CD14-positive monocyte (primary cell): ENCODE measurements at regions not wholly inside any gene's neighbourhood (a gene's known extent, or its start where the extent isn't known, plus 50 kb on each side); places are given as distances from the start of the nearest gene placed in this dataset.

Source experiments
- DNase-seq, 3 donors: peaks; one replicate each; pipeline ENCODE4 v3.0.0-alpha.2; 2011 to 2022
- H2AFZ ChIP-seq: 2 replicates; pipeline ENCODE4 v1.6.0; 2012; ENCODE audit warnings: mild to moderate bottlenecking, low read depth, low read length, inconsistent platforms; ENCODE audit not compliant: insufficient read depth, poor library complexity, severe bottlenecking
- H3K27ac ChIP-seq, 2 donors: 1 replicate in 1 of 2; 2 replicates in 1 of 2; pipeline ENCODE4 v1.5.1; 2012 to 2013; ENCODE audit warnings: low read length in 2 of 2, control low read depth in 1 of 2, inconsistent platforms in 1 of 2, low read depth in 1 of 2, mild to moderate bottlenecking in 1 of 2
- H3K27me3 ChIP-seq, 2 donors: one replicate each; pipeline versions ENCODE4 v1.6.0 to v1.6.1; 2011 to 2013; ENCODE audit warnings: low read length in 2 of 2; ENCODE audit not compliant: control insufficient read depth in 2 of 2, insufficient read depth in 2 of 2
- H3K36me3 ChIP-seq, 2 donors: replicated peaks in 1 of 2; 1 replicate in 1 of 2; 2 replicates in 1 of 2; pipeline versions ENCODE4 v1.5.1 to v1.6.1; 2012 to 2013; ENCODE audit warnings: low read length in 2 of 2, control low read depth in 1 of 2, inconsistent platforms in 1 of 2, mild to moderate bottlenecking in 1 of 2; ENCODE audit not compliant: insufficient read depth in 2 of 2, control insufficient read depth in 1 of 2
- H3K4me1 ChIP-seq, 2 donors: 1 replicate in 1 of 2; 2 replicates in 1 of 2; pipeline versions ENCODE4 v1.5.1 to v1.6.1; 2012 to 2013; ENCODE audit warnings: low read length in 2 of 2, control low read depth in 1 of 2, inconsistent platforms in 1 of 2, mild to moderate bottlenecking in 1 of 2, moderate library complexity in 1 of 2; ENCODE audit not compliant: insufficient read depth in 2 of 2, control insufficient read depth in 1 of 2
- H3K4me2 ChIP-seq: replicated peaks from 2 replicates; pipeline ENCODE3; 2012; ENCODE audit warnings: low read length, moderate library complexity, mild to moderate bottlenecking; ENCODE audit not compliant: poor library complexity, severe bottlenecking; ENCODE audit errors: extremely low read depth
- H3K4me3 ChIP-seq, 3 experiments: fragments of 200-600 bp in 1 of 3; sonication (generic) in 1 of 3; replicated peaks in 1 of 3; 1 replicate in 2 of 3; 2 replicates in 1 of 3; pipeline ENCODE4 v1.5.1; 2011 to 2013; ENCODE audit warnings: low read length in 3 of 3, mild to moderate bottlenecking in 3 of 3, control low read depth in 2 of 3, low read depth in 2 of 3, inconsistent platforms in 1 of 3, moderate library complexity in 1 of 3
- H3K79me2 ChIP-seq: 2 replicates; pipeline ENCODE4 v1.6.0; 2012; ENCODE audit warnings: mild to moderate bottlenecking, control low read depth, inconsistent platforms, low read length, moderate library complexity; ENCODE audit not compliant: insufficient read depth
- H3K9ac ChIP-seq: 2 replicates; pipeline ENCODE4 v1.6.0; 2017; ENCODE audit warnings: low read length, mild to moderate bottlenecking; ENCODE audit not compliant: insufficient read depth, poor library complexity, severe bottlenecking
- H3K9me3 ChIP-seq, 2 donors: replicated peaks in 1 of 2; 1 replicate in 1 of 2; 2 replicates in 1 of 2; pipeline versions ENCODE4 v1.5.1 to v1.6.1; 2012 to 2013; ENCODE audit warnings: low read length in 2 of 2, control low read depth in 1 of 2; ENCODE audit not compliant: control insufficient read depth in 1 of 2, insufficient read depth in 1 of 2
- H4K20me1 ChIP-seq: 2 replicates; pipeline ENCODE4 v1.6.0; 2012; ENCODE audit warnings: mild to moderate bottlenecking, low read length, control low read depth, moderate library complexity; ENCODE audit not compliant: insufficient read depth
- H3K27ac Mint-ChIP-seq, 7 donors: one replicate each; pipeline ENCODE4 v1.8.0; 2020; ENCODE audit warnings: mild to moderate bottlenecking in 7 of 7, mixed read lengths in 7 of 7, moderate library complexity in 6 of 7, inconsistent platforms in 2 of 7
- H3K27me3 Mint-ChIP-seq, 3 donors: one replicate each; pipeline ENCODE4 v1.8.0; 2021 to 2022; ENCODE audit warnings: low read depth in 3 of 3, mild to moderate bottlenecking in 3 of 3, mixed read lengths in 3 of 3, moderate library complexity in 3 of 3, inconsistent platforms in 1 of 3
- H3K36me3 Mint-ChIP-seq, 2 donors: one replicate each; pipeline ENCODE4 v1.8.0; 2020; ENCODE audit warnings: mixed read lengths in 2 of 2, inconsistent platforms in 1 of 2, mild to moderate bottlenecking in 1 of 2
- H3K4me1 Mint-ChIP-seq: one replicate; pipeline ENCODE4 v1.8.0; 2020; ENCODE audit warnings: mild to moderate bottlenecking, mixed read lengths
- H3K4me3 Mint-ChIP-seq, 2 donors: one replicate each; pipeline ENCODE4 v1.8.0; 2020; ENCODE audit warnings: mild to moderate bottlenecking in 2 of 2, mixed read lengths in 2 of 2, moderate library complexity in 1 of 2
- H3K9me3 Mint-ChIP-seq, 7 donors: one replicate each; pipeline ENCODE4 v1.8.0; 2020 to 2022; ENCODE audit warnings: mixed read lengths in 7 of 7, mild to moderate bottlenecking in 6 of 7, moderate library complexity in 6 of 7, inconsistent platforms in 2 of 7
- WGBS: methylation state at CpG from one replicate; pipeline ENCODE4 v1.1.5; 2013; ENCODE audit warnings: missing lambda C conversion rate; ENCODE audit not compliant: insufficient coverage; 5-methylcytosine and 5-hydroxymethylcytosine counted together
- intact Hi-C, 2 donors: fragments of 100-400 bp; cut with micrococcal nuclease; formaldehyde crosslinking; loops; one replicate each; pipeline versions ENCODE4 v1.15.0 to v1.15.1; 2023
- TF ChIP-seq, protein P1 (sequence below): fragments of 200-600 bp; IDR thresholded peaks from one replicate; pipeline ENCODE4 v1.8.0; 2022; ENCODE audit warnings: antibody characterized with exemption, mild to moderate bottlenecking

GRCh38 chrX:114365065-114365834 is 218.6 kb upstream of the HTR2C start:
- DNase-seq: no peak
- Histone ChIP-seq H3K9ac (no peak overlapping the region), H3K9me3 (no peaks in the 10 kb centered on the region), H3K79me2 (no peaks in the 10 kb centered on the region), H2AFZ (no peak overlapping the region), H3K4me3 (no peak overlapping the region), H3K4me2 (no peak overlapping the region), H3K4me1 (no peaks in the 10 kb centered on the region), H3K36me3 (no peaks in the 10 kb centered on the region), H3K27ac (no peak overlapping the region), H3K27me3 (no peaks in the 10 kb centered on the region), H4K20me1 (no peaks in the 10 kb centered on the region)
- Mint-ChIP-seq H3K27me3 (no peaks in the 10 kb centered on the region), H3K36me3 (no peaks in the 10 kb centered on the region), H3K27ac (no peak overlapping the region), H3K9me3 (no peaks in the 10 kb centered on the region), H3K4me3 (no peak overlapping the region), H3K4me1 (no peaks in the 10 kb centered on the region)
- TF ChIP-seq, protein P1, sequence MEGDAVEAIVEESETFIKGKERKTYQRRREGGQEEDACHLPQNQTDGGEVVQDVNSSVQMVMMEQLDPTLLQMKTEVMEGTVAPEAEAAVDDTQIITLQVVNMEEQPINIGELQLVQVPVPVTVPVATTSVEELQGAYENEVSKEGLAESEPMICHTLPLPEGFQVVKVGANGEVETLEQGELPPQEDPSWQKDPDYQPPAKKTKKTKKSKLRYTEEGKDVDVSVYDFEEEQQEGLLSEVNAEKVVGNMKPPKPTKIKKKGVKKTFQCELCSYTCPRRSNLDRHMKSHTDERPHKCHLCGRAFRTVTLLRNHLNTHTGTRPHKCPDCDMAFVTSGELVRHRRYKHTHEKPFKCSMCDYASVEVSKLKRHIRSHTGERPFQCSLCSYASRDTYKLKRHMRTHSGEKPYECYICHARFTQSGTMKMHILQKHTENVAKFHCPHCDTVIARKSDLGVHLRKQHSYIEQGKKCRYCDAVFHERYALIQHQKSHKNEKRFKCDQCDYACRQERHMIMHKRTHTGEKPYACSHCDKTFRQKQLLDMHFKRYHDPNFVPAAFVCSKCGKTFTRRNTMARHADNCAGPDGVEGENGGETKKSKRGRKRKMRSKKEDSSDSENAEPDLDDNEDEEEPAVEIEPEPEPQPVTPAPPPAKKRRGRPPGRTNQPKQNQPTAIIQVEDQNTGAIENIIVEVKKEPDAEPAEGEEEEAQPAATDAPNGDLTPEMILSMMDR: no peak
- intact Hi-C loops: no loop called here
- no CpG with 5 or more reads among the region's 5 CpGs for WGBS

GRCh38 chrX:114372937-114373336 is 210.9 kb upstream of the HTR2C start:
- TF ChIP-seq, protein P1: no peak
- no peaks in the 10 kb centered on the region for H3K27me3 Mint-ChIP-seq
- no CpG with 5 or more reads among the region's 2 CpGs for WGBS
- Histone ChIP-seq H3K36me3 (no peaks in the 10 kb centered on the region), H3K79me2 (no peaks in the 10 kb centered on the region), H3K9ac (no peak overlapping the region), H3K27ac (no peak overlapping the region), H2AFZ (no peak overlapping the region), H3K9me3 (no peaks in the 10 kb centered on the region), H4K20me1 (no peaks in the 10 kb centered on the region), H3K4me2 (no peak overlapping the region), H3K27me3 (no peaks in the 10 kb centered on the region), H3K4me1 (no peaks in the 10 kb centered on the region), H3K4me3 (no peak overlapping the region)
- H3K36me3 Mint-ChIP-seq: no peaks in the 10 kb centered on the region
- intact Hi-C loops: no loop called here
- no peak overlapping the region for H3K4me3 Mint-ChIP-seq
- peaks cover 0 to 2% (median 0%) of the 10 kb centered on the region in 7 donors for H3K9me3 Mint-ChIP-seq
- H3K27ac Mint-ChIP-seq: no peak overlapping the region
- DNase-seq: no peak
- no peaks in the 10 kb centered on the region for H3K4me1 Mint-ChIP-seq
